GM12801 (cell line): ENCODE measurements at regions not wholly inside any gene's neighbourhood (a gene's known extent, or its start where the extent isn't known, plus 50 kb on each side); places are given as distances from the start of the nearest gene placed in this dataset.

Source experiments
- TF ChIP-seq, protein P1 (sequence below): IDR thresholded peaks from one replicate; pipeline ENCODE4 v1.5.1; 2011; ENCODE audit warnings: control low read depth; ENCODE audit not compliant: insufficient read length; ENCODE audit errors: extremely low read depth

DNA sequence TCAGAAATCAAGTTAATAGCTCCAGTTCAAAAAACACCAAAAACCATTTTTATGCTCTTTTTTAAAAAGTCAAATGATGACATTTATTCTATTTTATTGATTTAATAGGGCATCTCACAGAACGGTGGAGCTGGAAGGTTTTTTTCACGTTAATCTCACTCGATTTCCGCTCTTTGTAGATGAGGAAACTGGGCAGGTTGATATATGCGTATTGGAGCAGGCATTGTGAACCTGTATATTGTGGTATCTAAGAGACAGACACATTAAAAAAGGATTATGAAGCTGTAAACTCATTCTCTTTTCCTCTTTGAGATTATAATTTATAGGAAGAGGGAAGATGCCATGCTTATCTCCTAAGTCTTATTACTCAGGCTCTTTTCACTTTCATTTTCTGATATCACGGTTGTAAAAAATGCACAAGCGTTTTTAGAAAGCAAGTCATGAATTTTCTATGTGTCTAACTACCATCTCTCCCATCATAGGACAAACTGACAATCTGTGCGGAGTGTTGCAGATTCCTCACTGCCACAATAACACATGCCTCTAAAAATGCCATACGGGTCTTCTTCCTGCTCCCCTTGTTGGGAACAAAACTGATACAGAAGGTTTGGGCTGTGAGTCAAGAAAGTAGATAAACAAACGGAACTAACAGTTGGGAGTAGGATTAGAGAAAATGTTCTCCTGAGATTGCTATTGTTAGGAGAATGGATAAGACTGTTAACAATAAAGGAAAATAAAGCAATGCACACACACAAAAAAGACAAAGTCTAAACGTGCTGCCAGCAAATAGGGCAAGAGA is 1997.7 kb downstream of the MAT2B start:
- TF ChIP-seq, protein P1, sequence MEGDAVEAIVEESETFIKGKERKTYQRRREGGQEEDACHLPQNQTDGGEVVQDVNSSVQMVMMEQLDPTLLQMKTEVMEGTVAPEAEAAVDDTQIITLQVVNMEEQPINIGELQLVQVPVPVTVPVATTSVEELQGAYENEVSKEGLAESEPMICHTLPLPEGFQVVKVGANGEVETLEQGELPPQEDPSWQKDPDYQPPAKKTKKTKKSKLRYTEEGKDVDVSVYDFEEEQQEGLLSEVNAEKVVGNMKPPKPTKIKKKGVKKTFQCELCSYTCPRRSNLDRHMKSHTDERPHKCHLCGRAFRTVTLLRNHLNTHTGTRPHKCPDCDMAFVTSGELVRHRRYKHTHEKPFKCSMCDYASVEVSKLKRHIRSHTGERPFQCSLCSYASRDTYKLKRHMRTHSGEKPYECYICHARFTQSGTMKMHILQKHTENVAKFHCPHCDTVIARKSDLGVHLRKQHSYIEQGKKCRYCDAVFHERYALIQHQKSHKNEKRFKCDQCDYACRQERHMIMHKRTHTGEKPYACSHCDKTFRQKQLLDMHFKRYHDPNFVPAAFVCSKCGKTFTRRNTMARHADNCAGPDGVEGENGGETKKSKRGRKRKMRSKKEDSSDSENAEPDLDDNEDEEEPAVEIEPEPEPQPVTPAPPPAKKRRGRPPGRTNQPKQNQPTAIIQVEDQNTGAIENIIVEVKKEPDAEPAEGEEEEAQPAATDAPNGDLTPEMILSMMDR: no peak

DNA sequence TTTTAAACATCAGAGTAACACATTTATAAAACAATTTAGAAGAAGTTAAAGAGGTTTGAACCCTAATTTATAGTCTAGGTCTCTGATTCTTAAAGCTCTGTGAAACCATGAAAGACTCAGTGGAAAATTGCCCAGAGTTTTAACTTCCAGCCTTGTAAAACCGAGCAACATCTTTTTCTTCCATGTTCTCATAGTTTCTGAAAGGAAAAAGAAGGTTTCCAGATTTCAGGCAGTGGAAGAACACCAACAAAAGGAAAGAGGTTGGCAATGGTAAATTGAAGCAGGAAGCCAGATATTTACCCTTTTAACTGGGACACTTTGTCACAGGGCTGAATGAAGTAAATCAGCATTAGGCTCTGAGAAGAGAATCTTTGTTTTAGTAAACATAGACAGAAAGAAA is 1999.3 kb downstream of the MAT2B start:
- TF ChIP-seq, protein P1: no peak

DNA sequence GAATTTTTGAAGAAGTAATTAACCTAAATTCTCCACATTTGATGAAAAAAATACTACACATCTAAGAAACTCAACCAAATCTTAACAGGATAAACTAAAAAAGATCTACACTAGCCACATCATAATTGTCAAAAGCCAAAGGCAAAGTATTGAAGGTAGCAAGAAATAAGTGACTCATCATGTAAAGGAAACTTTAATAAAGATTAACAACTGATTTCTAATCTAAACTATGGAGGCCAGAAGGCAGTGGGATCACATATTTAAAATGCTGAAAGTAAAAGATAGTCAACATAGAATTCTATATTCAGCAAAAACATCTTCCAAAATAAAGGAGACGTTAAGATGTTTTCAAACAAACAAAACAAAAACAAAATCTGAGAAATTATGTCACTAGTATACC is 2002.9 kb downstream of the MAT2B start:
- TF ChIP-seq, protein P1: no peak

- TF ChIP-seq, protein P1: no peak
Observed at GRCh38 chr5:165508861-165509260, 2003.4 kb downstream of the MAT2B start.

- TF ChIP-seq, protein P1: no peak
Observed at GRCh38 chr5:165521816-165522610, 2016.6 kb downstream of the MAT2B start.

GRCh38 chr5:165525271-165525670 is 2019.9 kb downstream of the MAT2B start:
- TF ChIP-seq, protein P1: no peak

DNA sequence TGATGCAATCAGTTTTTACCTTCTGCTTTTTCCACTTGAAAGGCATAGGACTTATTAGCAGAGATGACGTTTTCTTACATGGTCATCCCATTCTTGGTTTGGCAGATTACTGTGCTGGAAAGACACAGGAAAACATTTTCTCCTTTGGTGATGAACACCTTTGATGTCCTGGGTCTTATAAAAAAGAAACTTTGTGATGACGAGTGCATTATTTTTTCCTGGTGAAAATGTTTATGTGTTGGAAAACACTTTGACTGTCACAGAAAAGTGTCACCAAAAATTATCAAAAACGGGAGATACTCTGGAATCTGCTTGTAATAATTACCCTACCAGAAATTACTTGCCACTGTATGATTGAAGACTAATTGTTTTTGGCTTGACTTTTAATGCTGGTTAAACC is 2020.9 kb downstream of the MAT2B start:
- TF ChIP-seq, protein P1: no peak
